K562 (cell line): ENCODE measurements at regions not wholly inside any gene's neighbourhood (a gene's known extent, or its start where the extent isn't known, plus 50 kb on each side); places are given as distances from the start of the nearest gene placed in this dataset.

Source experiments
- CUX1 ChIP-seq: fragments of 200-800 bp; sonication (Bioruptor generic); IDR thresholded peaks from 2 replicates; pipeline ENCODE4 v1.6.1; 2016; ENCODE audit warnings: missing genetic modification characterization, missing compliant biosample characterization
- POLR2AphosphoS5 ChIP-seq: IDR thresholded peaks from 2 replicates; pipeline ENCODE4 v1.6.1; 2011; ENCODE audit warnings: mild to moderate bottlenecking, low read depth, low read length, moderate library complexity; ENCODE audit not compliant: control insufficient read depth, insufficient read depth
- SIN3A ChIP-seq, 2 experiments: fragments of 150-350 bp in 1 of 2; IDR thresholded peaks; 2 replicates each; pipeline ENCODE4 v1.6.1; 2011 to 2016; ENCODE audit warnings: borderline replicate concordance in 2 of 2, low read depth in 2 of 2, low read length in 2 of 2, mild to moderate bottlenecking in 2 of 2, moderate library complexity in 2 of 2; ENCODE audit not compliant: control insufficient read depth in 1 of 2
- SIX5 ChIP-seq, 2 experiments: IDR thresholded peaks; 2 replicates each; pipeline ENCODE4 v1.6.1; 2011; ENCODE audit warnings: low read length in 2 of 2, borderline replicate concordance in 1 of 2, low read depth in 1 of 2, mild to moderate bottlenecking in 1 of 2, moderate library complexity in 1 of 2; ENCODE audit not compliant: insufficient read depth in 1 of 2
- TFAP4 ChIP-seq: sonication (generic); formaldehyde crosslinking; IDR thresholded peaks from 2 replicates; pipeline ENCODE4 v1.8.0; 2022; ENCODE audit warnings: missing genetic modification reagents, mild to moderate bottlenecking, moderate library complexity, borderline replicate concordance
- UBTF ChIP-seq, 2 experiments: IDR thresholded peaks; 2 replicates each; pipeline ENCODE4 v1.6.1; 2012; ENCODE audit warnings: improper control_type of control experiment in 2 of 2, low read depth in 2 of 2, low read length in 2 of 2, borderline replicate concordance in 1 of 2
- ZC3H8 ChIP-seq: fragments of 450-650 bp; IDR thresholded peaks from 2 replicates; pipeline ENCODE4 v1.6.1; 2017
- ZFX ChIP-seq: sonication (generic); formaldehyde crosslinking; IDR thresholded peaks from 2 replicates; pipeline ENCODE4 v1.8.0; 2022; ENCODE audit warnings: mild to moderate bottlenecking, missing genetic modification reagents, moderate library complexity
- ZNF24 ChIP-seq: fragments of 450-650 bp; IDR thresholded peaks from 2 replicates; pipeline ENCODE4 v1.6.1; 2016
- ZNF347 ChIP-seq: fragments of 450-650 bp; formaldehyde crosslinking; IDR thresholded peaks from 2 replicates; pipeline ENCODE4 v1.4.0; 2020; ENCODE audit warnings: low read depth, mild to moderate bottlenecking, moderate library complexity

- TF ChIP-seq CUX1 (CRISPR knock-in tag), result no peak
- no peak for TF ChIP-seq UBTF (IDR thresholded peaks at IDR 0.05; ENCODE audit: borderline replicate concordance in 1 of 2, low read depth in 2 of 2, low read length in 2 of 2)
- TF ChIP-seq POLR2AphosphoS5, result no peak
- no peak for TF ChIP-seq ZNF24
- TF ChIP-seq ZFX (CRISPR knock-in tag), result no peak
- TF ChIP-seq TFAP4 (CRISPR knock-in tag), result no peak
- TF ChIP-seq ZNF347, result no peak
- no peak for TF ChIP-seq ZC3H8
- TF ChIP-seq SIN3A (IDR thresholded peaks at IDR 0.05; ENCODE audit: borderline replicate concordance in 2 of 2, control insufficient read depth in 1 of 2, low read depth in 2 of 2, low read length in 2 of 2), result no peak
- no peak for TF ChIP-seq SIX5 (IDR thresholded peaks at IDR 0.05; ENCODE audit: borderline replicate concordance in 1 of 2, insufficient read depth in 1 of 2, low read depth in 1 of 2, low read length in 2 of 2)
Observed at GRCh38 chr11:28618416-28618815, 510.2 kb downstream of the METTL15 start (continued).
